ENCODE measurements at regions not wholly inside any gene's neighbourhood (a gene's known extent, or its start where the extent isn't known, plus 50 kb on each side); places are given as distances from the start of the nearest gene placed in this dataset.

- H2BK15ac ChIP-seq (ENCODE audit: low read length) = no peak overlapping the region
- no peaks in the 10 kb centered on the region for H3K27me3 ChIP-seq (replicated peaks in 1 of 4; ENCODE audit: control insufficient read depth in 3 of 4, extremely low read depth in 1 of 4, insufficient read depth in 3 of 4, low read length in 3 of 4)
- no peak overlapping the region for H2AK5ac ChIP-seq (ENCODE audit: low read depth, low read length)
- no peak overlapping the region for H3K4ac ChIP-seq (replicated peaks; ENCODE audit: insufficient read length, low read depth, low read length)
- no peaks in the 10 kb centered on the region for H4K20me1 ChIP-seq (replicated peaks in 1 of 2; ENCODE audit: control insufficient read depth in 1 of 2, insufficient read depth in 2 of 2, low read length in 2 of 2)
- CTCF ChIA-PET (ENCODE audit: partially characterized antibody) = no interaction called here
- no peak overlapping the region for H3K9ac ChIP-seq (replicated peaks in 1 of 4; ENCODE audit: extremely low read depth in 1 of 4, low read depth in 3 of 4, low read length in 3 of 4)
- peaks cover 18 to 74% of the 10 kb centered on the region in 2 experiments; a peak in 3 of 4 replicates for H3K9me3 ChIP-seq (ENCODE audit: insufficient read depth in 2 of 2, low read depth in 1 of 2, low read length in 1 of 2)
- H3K4me2 ChIP-seq (ENCODE audit: insufficient read depth in 1 of 2, low read depth in 2 of 2, low read length in 2 of 2) = no peak overlapping the region
- no peak overlapping the region for H4K91ac ChIP-seq (replicated peaks; ENCODE audit: insufficient read length, low read length)
- H3K14ac ChIP-seq (ENCODE audit: insufficient read length) = no peak overlapping the region
- H4K8ac ChIP-seq (ENCODE audit: extremely low read depth, insufficient read depth, low read length) = no peak overlapping the region
- FAIRE-seq (no peak), DNase-seq (ENCODE audit: low read depth in 1 of 2, low spot score in 2 of 2) (no peak)
- H3K79me2 ChIP-seq (ENCODE audit: control insufficient read depth in 1 of 2, insufficient read depth in 2 of 2, low read length in 2 of 2) = no peaks in the 10 kb centered on the region
- H3K18ac ChIP-seq (ENCODE audit: extremely low read depth, low read length) = no peak overlapping the region
- H2BK20ac ChIP-seq (ENCODE audit: low read length) = no peak overlapping the region
- no peak overlapping the region for H3K23ac ChIP-seq (ENCODE audit: insufficient read length)
- H3K36me3 ChIP-seq (ENCODE audit: control insufficient read depth in 2 of 4, insufficient read depth in 4 of 4, low read length in 3 of 4) = no peaks in the 10 kb centered on the region
- H2BK5ac ChIP-seq (ENCODE audit: low read depth, low read length) = no peak overlapping the region
- no peak overlapping the region for H3K4me3 ChIP-seq (ENCODE audit: extremely low read depth in 1 of 4, insufficient read depth in 2 of 4, low read depth in 3 of 4, low read length in 4 of 4)
- 76% methylated on average over 7 of the region's 7 CpGs; no CpG with 5 or more reads in 1 of the 2 experiments for WGBS, 2 experiments (ENCODE audit: extremely low coverage in 1 of 2, insufficient coverage in 1 of 2, insufficient read length in 1 of 2, insufficient replicate concordance in 2 of 2, low coverage in 1 of 2, low lambda C conversion rate in 2 of 2, missing lambda C conversion rate in 1 of 2)
- H3K79me1 ChIP-seq (ENCODE audit: low read depth, low read length) = no peaks in the 10 kb centered on the region
- no peaks in the 10 kb centered on the region for H3K23me2 ChIP-seq (ENCODE audit: low read depth, low read length)
- H3K27ac ChIP-seq (ENCODE audit: low read depth, low read length) = no peak overlapping the region
- H2AFZ ChIP-seq (ENCODE audit: low read length) = no peak overlapping the region
- H4K5ac ChIP-seq (ENCODE audit: insufficient read length, low read depth, low read length) = no peak overlapping the region
- no peak overlapping the region for H3K56ac ChIP-seq (replicated peaks; ENCODE audit: insufficient read length, low read depth, low read length)
- H3K4me1 ChIP-seq (replicated peaks in 1 of 4; ENCODE audit: control insufficient read depth in 3 of 4, insufficient read depth in 4 of 4, low read length in 3 of 4) = no peaks in the 10 kb centered on the region
- no peak for TF ChIP-seq CEBPB (IDR thresholded peaks at IDR 0.05; ENCODE audit: low read depth, low read length)
- no peak for TF ChIP-seq TCF12 (IDR thresholded peaks at IDR 0.05; ENCODE audit: low read depth, low read length)
- no peak for TF ChIP-seq HDAC2 (IDR thresholded peaks at IDR 0.05; ENCODE audit: borderline replicate concordance in 1 of 2, low read depth in 2 of 2, low read length in 2 of 2)
- no peak for TF ChIP-seq SRF (IDR thresholded peaks at IDR 0.05; ENCODE audit: low read depth, low read length)
- no peak for TF ChIP-seq CREB1 (IDR thresholded peaks at IDR 0.05)
- TF ChIP-seq EZH2 (IDR thresholded peaks at IDR 0.05; ENCODE audit: low read depth, low read length, severe bottlenecking) = no peak
- no peak for TF ChIP-seq CTCF (IDR thresholded peaks at IDR 0.05; ENCODE audit: control extremely low read depth in 1 of 3, insufficient read depth in 1 of 3, low read depth in 1 of 3, low read length in 3 of 3)
- TF ChIP-seq POU5F1 (IDR thresholded peaks at IDR 0.05; ENCODE audit: low read depth, low read length) = no peak
- TF ChIP-seq RNF2 (IDR thresholded peaks at IDR 0.05; ENCODE audit: borderline replicate concordance, low read depth, low read length, missing control alignments, poor library complexity, severe bottlenecking) = no peak
- no peak for TF ChIP-seq SP4 (IDR thresholded peaks at IDR 0.05; ENCODE audit: low read length)
- POLR2A ChIA-PET (ENCODE audit: partially characterized antibody) = no interaction called here
- H2BK120ac ChIP-seq (replicated peaks; ENCODE audit: low read depth, low read length) = no peak overlapping the region
- H2BK12ac ChIP-seq (ENCODE audit: low read depth, low read length) = no peak overlapping the region
These were observed 268.8 kb upstream of the TEKT4 start for GRCh38 chr2:94602466-94602865.
